CD4-positive, alpha-beta memory T cell (primary cell): ENCODE measurements at regions not wholly inside any gene's neighbourhood (a gene's known extent, or its start where the extent isn't known, plus 50 kb on each side); places are given as distances from the start of the nearest gene placed in this dataset.
"Not testable (repeated sequence)": the region's sequence is repeated elsewhere in the genome, so short reads cannot be mapped to it uniquely, and the experiment has no call there.

Source experiments
- CTCF ChIA-PET: fragments of 350-600 bp; sonication (Branson Sonifier 250); formaldehyde crosslinking; loops from one replicate; lab custom pipeline; 2021; ENCODE audit warnings: inconsistent platforms; ENCODE audit not compliant: partially characterized antibody; lab: Charles Lee
- POLR2A ChIA-PET: fragments of 350-600 bp; sonication (Branson Sonifier 250); formaldehyde crosslinking; loops from one replicate; lab custom pipeline; 2021; ENCODE audit not compliant: partially characterized antibody; lab: Charles Lee
- DNase-seq, 5 donors: peaks; one replicate each; pipeline versions ENCODE4 v3.0.0 to v3.0.0-alpha.2; 2020 to 2022; ENCODE audit warnings: mixed read lengths in 1 of 5
- H3K27ac ChIP-seq: one replicate; pipeline ENCODE4 v1.7.0; 2013; ENCODE audit warnings: low read depth, low read length
- H3K27me3 ChIP-seq: 2 replicates; pipeline ENCODE4 v1.7.0; 2013; ENCODE audit warnings: mild to moderate bottlenecking, low read length, moderate library complexity; ENCODE audit not compliant: insufficient read depth
- H3K36me3 ChIP-seq: 2 replicates; pipeline ENCODE4 v1.7.0; 2013; ENCODE audit warnings: mild to moderate bottlenecking, low read length, moderate library complexity; ENCODE audit not compliant: insufficient read depth
- H3K4me1 ChIP-seq: 2 replicates; pipeline ENCODE4 v1.7.0; 2013; ENCODE audit warnings: mild to moderate bottlenecking, low read length, moderate library complexity; ENCODE audit not compliant: insufficient read depth
- H3K4me3 ChIP-seq, 2 donors: one replicate each; pipeline ENCODE4 v1.7.0; 2013; ENCODE audit warnings: low read length in 2 of 2, mild to moderate bottlenecking in 1 of 2
- H3K9me3 ChIP-seq, 2 donors: one replicate each; pipeline ENCODE4 v1.7.0; 2013; ENCODE audit warnings: low read length in 2 of 2, control low read depth in 1 of 2; ENCODE audit not compliant: control insufficient read depth in 1 of 2
- H3K27ac Mint-ChIP-seq, 7 donors: one replicate each; pipeline ENCODE4 v1.8.0; 2020 to 2021; ENCODE audit warnings: mixed read lengths in 7 of 7, mild to moderate bottlenecking in 6 of 7, inconsistent platforms in 3 of 7, moderate library complexity in 3 of 7
- H3K27me3 Mint-ChIP-seq, 2 donors: one replicate each; pipeline ENCODE4 v1.8.0; 2020 to 2021; ENCODE audit warnings: mixed read lengths in 2 of 2
- H3K36me3 Mint-ChIP-seq, 2 donors: one replicate each; pipeline ENCODE4 v1.8.0; 2020 to 2021; ENCODE audit warnings: mixed read lengths in 2 of 2, inconsistent platforms in 1 of 2, mild to moderate bottlenecking in 1 of 2
- H3K4me1 Mint-ChIP-seq, 4 donors: one replicate each; pipeline ENCODE4 v1.8.0; 2020 to 2021; ENCODE audit warnings: mixed read lengths in 4 of 4, mild to moderate bottlenecking in 1 of 4
- H3K4me3 Mint-ChIP-seq, 8 donors: one replicate each; pipeline ENCODE4 v1.8.0; 2020 to 2021; ENCODE audit warnings: mixed read lengths in 8 of 8, mild to moderate bottlenecking in 7 of 8, moderate library complexity in 6 of 8, inconsistent platforms in 3 of 8
- H3K9me3 Mint-ChIP-seq, 8 donors: one replicate each; pipeline ENCODE4 v1.8.0; 2020 to 2021; ENCODE audit warnings: mixed read lengths in 8 of 8, mild to moderate bottlenecking in 5 of 8, inconsistent platforms in 3 of 8, moderate library complexity in 1 of 8
- intact Hi-C: fragments of 100-400 bp; cut with micrococcal nuclease; formaldehyde crosslinking; loops from one replicate; pipeline ENCODE4 v1.15.1; 2023

DNA sequence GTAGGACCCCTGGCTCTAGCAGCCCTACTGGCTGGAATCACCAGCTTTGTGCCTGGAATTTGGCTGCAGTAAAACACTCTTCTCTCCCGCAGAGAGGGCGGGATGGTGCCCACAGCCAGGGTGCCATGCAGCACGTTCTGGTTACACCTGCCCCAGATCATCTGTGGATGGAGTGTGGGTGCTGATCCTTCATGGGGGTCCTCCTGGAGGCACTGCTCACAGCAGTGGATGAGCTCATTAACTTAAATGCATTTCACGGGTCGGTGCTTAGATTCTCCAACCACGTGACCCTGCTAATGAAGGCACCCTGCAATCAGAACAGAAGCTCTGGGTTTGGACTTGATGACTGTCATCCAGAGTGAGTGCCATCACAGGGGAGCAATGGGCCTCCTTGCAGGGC is 138.6 kb upstream of the AFDN start:
- Mint-ChIP-seq H3K27me3 (peaks cover 13 to 24% of the 10 kb centered on the region in 2 donors), H3K9me3 (peaks cover 0 to 5% (median 0%) of the 10 kb centered on the region in 8 donors), H3K36me3 (no peaks in the 10 kb centered on the region), H3K4me1 (peaks cover 0 to 5% (median 2%) of the 10 kb centered on the region in 4 donors), H3K27ac (no peak overlapping the region), H3K4me3 (no peak overlapping the region)
- H3K27me3 ChIP-seq: no peaks in the 10 kb centered on the region
- intact Hi-C loops: no loop called here
- no peaks in the 10 kb centered on the region for H3K9me3 ChIP-seq
- no peak for DNase-seq
- H3K27ac ChIP-seq: no peak overlapping the region
- no peaks in the 10 kb centered on the region for H3K36me3 ChIP-seq
- H3K4me1 ChIP-seq: no peaks in the 10 kb centered on the region
- POLR2A ChIA-PET: no interaction called here
- no peak overlapping the region for H3K4me3 ChIP-seq
- CTCF ChIA-PET: no interaction called here

- Mint-ChIP-seq H3K4me3 (no peak overlapping the region), H3K4me1 (peaks cover 0 to 5% (median 2%) of the 10 kb centered on the region in 4 donors), H3K27me3 (peaks cover 12 to 21% of the 10 kb centered on the region in 2 donors), H3K9me3 (peaks cover 0 to 5% (median 0%) of the 10 kb centered on the region in 8 donors), H3K27ac (no peak overlapping the region), H3K36me3 (no peaks in the 10 kb centered on the region)
- no peak for DNase-seq
- no peaks in the 10 kb centered on the region for H3K4me1 ChIP-seq
- H3K27ac ChIP-seq: no peak overlapping the region
- no peak overlapping the region for H3K4me3 ChIP-seq
- ChIA-PET POLR2A (no interaction called here), CTCF (no interaction called here)
- no peaks in the 10 kb centered on the region for H3K27me3 ChIP-seq
- intact Hi-C loops: no loop called here
- no peaks in the 10 kb centered on the region for H3K9me3 ChIP-seq
- H3K36me3 ChIP-seq: no peaks in the 10 kb centered on the region
These were observed 137.4 kb upstream of the AFDN start for GRCh38 chr6:167689278-167689677.

DNA sequence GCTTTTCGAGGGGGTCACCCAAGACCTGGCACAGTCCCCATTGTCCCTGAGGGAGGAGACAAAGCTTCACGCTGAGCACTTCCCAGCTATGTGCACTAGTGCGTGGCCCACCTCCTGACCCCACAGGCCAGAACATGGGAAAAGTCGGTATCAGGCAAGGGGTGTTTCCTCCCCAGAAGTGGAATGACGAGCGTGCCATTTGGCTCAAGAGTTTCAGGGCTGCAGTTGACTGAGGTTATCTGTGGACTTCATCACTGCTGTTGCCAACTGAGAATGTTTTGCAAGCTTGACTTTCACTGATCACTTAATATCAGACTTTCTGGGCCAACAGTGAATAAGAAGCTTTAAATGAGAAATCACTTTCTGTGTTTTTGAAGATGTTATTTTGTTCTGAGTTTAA is 137.0 kb upstream of the AFDN start:
- Mint-ChIP-seq H3K4me3 (no peak overlapping the region), H3K27me3 (peaks cover 15 to 22% of the 10 kb centered on the region in 2 donors), H3K27ac (no peak overlapping the region), H3K9me3 (peaks cover 0 to 5% (median 0%) of the 10 kb centered on the region in 8 donors), H3K4me1 (peaks cover 0 to 5% (median 2%) of the 10 kb centered on the region in 4 donors), H3K36me3 (no peaks in the 10 kb centered on the region)
- H3K27ac ChIP-seq: no peak overlapping the region
- intact Hi-C loops: loop anchor here (10.0 kb wide), 1 partner anchor 135 kb away; the partner anchor contains the start of gene AFDN
- H3K9me3 ChIP-seq: no peaks in the 10 kb centered on the region
- POLR2A ChIA-PET: no interaction called here
- no peaks in the 10 kb centered on the region for H3K4me1 ChIP-seq
- no peak for DNase-seq
- H3K27me3 ChIP-seq: no peaks in the 10 kb centered on the region
- no peak overlapping the region for H3K4me3 ChIP-seq
- CTCF ChIA-PET: no interaction called here
- H3K36me3 ChIP-seq: no peaks in the 10 kb centered on the region

GRCh38 chr6:167690167-167690922 is 136.4 kb upstream of the AFDN start:
- H3K4me3 Mint-ChIP-seq, H3K9me3 ChIP-seq, H3K4me1 ChIP-seq, H3K36me3 ChIP-seq, H3K27me3 ChIP-seq, H3K36me3 Mint-ChIP-seq, POLR2A ChIA-PET, H3K27ac Mint-ChIP-seq, H3K4me3 ChIP-seq, H3K4me1 Mint-ChIP-seq, H3K9me3 Mint-ChIP-seq, H3K27ac ChIP-seq, CTCF ChIA-PET, DNase-seq: not testable (repeated sequence)
- H3K27me3 Mint-ChIP-seq: peaks cover 11 to 21% of the 10 kb centered on the region in 2 donors
- intact Hi-C loops: loop anchor here (10.0 kb wide), 1 partner anchor 134 kb away; the partner anchor contains the start of gene AFDN

DNA sequence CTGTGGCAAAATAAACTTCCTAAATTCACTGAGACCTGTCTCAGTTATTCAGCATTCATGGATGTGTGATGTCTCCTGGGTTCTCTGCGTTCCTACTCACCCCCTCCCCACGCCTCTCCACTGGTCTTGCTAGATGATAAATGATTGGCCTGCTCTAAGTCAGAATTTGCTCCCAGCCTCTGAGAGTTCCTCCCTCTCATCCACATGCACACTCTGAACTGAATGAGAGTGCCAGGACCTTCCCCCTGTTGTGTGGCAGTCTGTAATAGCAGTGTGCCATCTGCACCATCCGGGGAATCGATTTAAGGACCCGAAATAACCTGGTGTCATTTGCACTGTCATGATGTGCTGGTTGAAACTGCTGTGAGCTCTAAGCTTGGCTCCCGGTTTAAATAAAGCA is 135.8 kb upstream of the AFDN start:
- H3K27me3 Mint-ChIP-seq: peaks cover 10 to 20% of the 10 kb centered on the region in 2 donors
- no peaks in the 10 kb centered on the region for H3K36me3 Mint-ChIP-seq
- H3K4me1 ChIP-seq: no peaks in the 10 kb centered on the region
- POLR2A ChIA-PET: no interaction called here
- no peak overlapping the region for H3K27ac ChIP-seq
- no peaks in the 10 kb centered on the region for H3K27me3 ChIP-seq
- peaks cover 0 to 2% (median 0%) of the 10 kb centered on the region in 4 donors for H3K4me1 Mint-ChIP-seq
- no peaks in the 10 kb centered on the region for H3K36me3 ChIP-seq
- no peak overlapping the region for H3K27ac Mint-ChIP-seq
- H3K4me3 Mint-ChIP-seq: no peak overlapping the region
- CTCF ChIA-PET: no interaction called here
- H3K9me3 Mint-ChIP-seq: peaks cover 0 to 5% (median 0%) of the 10 kb centered on the region in 8 donors
- intact Hi-C loops: loop anchor here (10.0 kb wide), 1 partner anchor 134 kb away; the partner anchor contains the start of gene AFDN
- no peak overlapping the region for H3K4me3 ChIP-seq
- no peaks in the 10 kb centered on the region for H3K9me3 ChIP-seq
- DNase-seq: no peak

DNA sequence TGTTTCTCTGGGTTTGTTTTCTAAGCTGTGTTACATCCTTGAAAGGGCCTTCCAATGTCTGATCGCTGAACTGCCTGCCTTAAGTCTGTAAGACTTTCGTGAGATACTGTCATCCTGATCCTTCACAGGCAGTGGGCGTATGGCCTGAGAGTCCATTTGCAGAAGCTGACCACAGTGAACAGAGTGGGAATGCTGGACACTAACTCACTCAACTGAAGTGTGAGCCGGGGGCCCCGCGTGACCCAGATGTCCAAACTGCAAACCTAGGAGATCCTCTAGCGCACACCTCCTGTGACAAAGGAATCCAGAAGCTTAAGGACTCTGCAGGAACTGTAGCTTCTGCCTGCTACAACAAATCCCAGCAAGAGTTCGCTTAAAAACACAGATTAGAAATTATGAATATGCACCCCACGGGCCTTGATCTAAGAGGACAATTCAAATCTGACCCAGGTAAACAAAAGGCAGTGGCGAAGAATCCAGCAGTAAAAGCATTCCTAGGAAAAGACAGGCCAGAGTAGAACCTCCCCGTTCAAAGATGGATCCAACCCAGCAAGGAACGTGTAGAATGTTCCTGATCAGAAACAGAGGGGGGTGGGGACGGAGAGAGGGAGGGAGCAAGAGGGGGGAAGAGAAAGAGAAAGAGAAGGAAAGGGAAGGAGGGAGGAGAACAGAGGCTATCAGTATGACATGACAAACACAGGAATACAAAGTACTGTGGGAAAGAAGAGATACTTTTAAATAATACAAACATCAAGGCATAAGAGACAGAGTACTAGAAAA is 135.0 kb upstream of the AFDN start:
- POLR2A ChIA-PET: no interaction called here
- intact Hi-C loops: loop anchor here (10.0 kb wide), 1 partner anchor 133 kb away; the partner anchor contains the start of gene AFDN
- H3K27ac Mint-ChIP-seq: peak overlapping the region in 1 of 7 donors; percentile 7
- peaks cover 0 to under 1% (median 0%) of the 10 kb centered on the region in 4 donors for H3K4me1 Mint-ChIP-seq
- H3K9me3 ChIP-seq: no peaks in the 10 kb centered on the region
- CTCF ChIA-PET: no interaction called here
- no peak overlapping the region for H3K4me3 ChIP-seq
- H3K4me3 Mint-ChIP-seq: no peak overlapping the region
- H3K36me3 ChIP-seq: no peaks in the 10 kb centered on the region
- no peaks in the 10 kb centered on the region for H3K36me3 Mint-ChIP-seq
- peaks cover 0 to 2% (median 0%) of the 10 kb centered on the region in 8 donors for H3K9me3 Mint-ChIP-seq
- DNase-seq: no peak
- no peaks in the 10 kb centered on the region for H3K27me3 ChIP-seq
- H3K4me1 ChIP-seq: no peaks in the 10 kb centered on the region
- no peak overlapping the region for H3K27ac ChIP-seq
- peaks cover 10 to 22% of the 10 kb centered on the region in 2 donors for H3K27me3 Mint-ChIP-seq

DNA sequence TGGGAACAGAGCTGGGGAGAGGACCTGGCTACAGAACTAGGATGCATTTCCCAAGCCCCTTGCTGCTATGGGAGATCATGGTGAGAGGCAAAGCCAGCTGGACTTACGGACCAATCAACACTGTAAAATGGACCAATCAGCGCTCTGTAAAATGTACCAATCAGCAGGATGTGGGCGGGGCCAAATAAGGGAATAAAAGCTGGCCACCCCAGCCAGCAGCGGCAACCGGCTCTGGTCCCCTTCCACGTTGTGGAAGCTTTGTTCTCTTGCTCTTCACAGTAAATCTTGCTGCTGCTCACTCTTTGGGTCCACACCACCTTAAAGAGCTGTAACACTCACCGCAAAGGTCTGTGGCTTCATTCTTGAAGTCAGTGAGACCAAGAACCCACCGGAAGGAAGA is 133.2 kb upstream of the AFDN start:
- POLR2A ChIA-PET, H3K9me3 Mint-ChIP-seq, H3K4me3 ChIP-seq, H3K36me3 ChIP-seq, DNase-seq, H3K27ac ChIP-seq, H3K36me3 Mint-ChIP-seq, H3K4me1 ChIP-seq, H3K27me3 ChIP-seq, H3K9me3 ChIP-seq, H3K4me1 Mint-ChIP-seq, CTCF ChIA-PET: not testable (repeated sequence)
- Mint-ChIP-seq H3K27me3 (peaks cover 7 to 24% of the 10 kb centered on the region in 2 donors), H3K4me3 (peak overlapping the region in 1 of 8 donors; percentile 17), H3K27ac (peak overlapping the region in 1 of 7 donors; percentile 48)
- intact Hi-C loops: loop anchor here (10.0 kb wide), 1 partner anchor 131 kb away; the partner anchor contains the start of gene AFDN
